GM23338 (cell line): ENCODE measurements at regions not wholly inside any gene's neighbourhood (a gene's known extent, or its start where the extent isn't known, plus 50 kb on each side); places are given as distances from the start of the nearest gene placed in this dataset.

Source experiments
- ATAC-seq: fragments of 200-7000 bp; cut with Tn5 transposase; 3 replicates; pipeline ENCODE4 v1.9.1; 2020
- DNase-seq: peaks from one replicate; pipeline ENCODE4 v3.0.0-alpha.2; 2015; ENCODE audit warnings: low spot score
- H2AFZ ChIP-seq: fragments of 200-600 bp; sonication (generic); 2 replicates; pipeline ENCODE4 v1.8.0; 2016; ENCODE audit warnings: antibody characterized with exemption, mild to moderate bottlenecking, moderate library complexity
- H3F3A ChIP-seq: fragments of 200-600 bp; sonication (generic); replicated peaks from 2 replicates; pipeline ENCODE4 v1.8.0; 2017; ENCODE audit warnings: antibody characterized with exemption, mixed run types, low read depth
- H3K27ac ChIP-seq: fragments of 200-600 bp; sonication (generic); 2 replicates; pipeline ENCODE4 v1.6.1; 2016; ENCODE audit warnings: low read depth
- H3K27me3 ChIP-seq: fragments of 200-600 bp; sonication (generic); 2 replicates; pipeline ENCODE4 v1.8.0; 2016; ENCODE audit warnings: mild to moderate bottlenecking, mixed run types, moderate library complexity; ENCODE audit not compliant: insufficient read depth
- H3K36me3 ChIP-seq: fragments of 200-600 bp; sonication (generic); 2 replicates; pipeline ENCODE4 v1.8.0; 2016; ENCODE audit warnings: mild to moderate bottlenecking; ENCODE audit not compliant: insufficient read depth
- H3K4me1 ChIP-seq: fragments of 200-600 bp; sonication (generic); 2 replicates; pipeline ENCODE4 v1.8.0; 2016; ENCODE audit warnings: mild to moderate bottlenecking, moderate library complexity; ENCODE audit not compliant: insufficient read depth
- H3K4me2 ChIP-seq: fragments of 200-600 bp; sonication (generic); 2 replicates; pipeline ENCODE4 v1.7.1; 2017; ENCODE audit warnings: mixed run types
- H3K4me3 ChIP-seq: fragments of 200-600 bp; sonication (generic); 2 replicates; pipeline ENCODE4 v1.6.1; 2016; ENCODE audit warnings: mixed run types
- H3K79me2 ChIP-seq: fragments of 200-600 bp; sonication (generic); replicated peaks from 2 replicates; pipeline ENCODE4 v1.8.0; 2017; ENCODE audit warnings: mild to moderate bottlenecking; ENCODE audit not compliant: insufficient read depth
- H3K9me2 ChIP-seq: fragments of 200-600 bp; sonication (generic); 2 replicates; pipeline ENCODE4 v1.8.0; 2017; ENCODE audit not compliant: insufficient read depth
- H4K20me1 ChIP-seq: fragments of 200-600 bp; sonication (generic); replicated peaks from 2 replicates; pipeline ENCODE4 v1.8.0; 2017; ENCODE audit warnings: mild to moderate bottlenecking; ENCODE audit not compliant: insufficient read depth
- H3K27ac Mint-ChIP-seq: 2 replicates; pipeline ENCODE4 v1.8.0; 2020; ENCODE audit warnings: inconsistent platforms, mild to moderate bottlenecking, moderate library complexity, mixed read lengths
- H3K27me3 Mint-ChIP-seq: 3 replicates; pipeline ENCODE4 v1.8.0; 2022; ENCODE audit warnings: low read depth, mild to moderate bottlenecking, moderate library complexity, mixed read lengths, inconsistent platforms; ENCODE audit not compliant: insufficient read depth, poor library complexity
- H3K36me3 Mint-ChIP-seq: 3 replicates; pipeline ENCODE4 v1.8.0; 2021; ENCODE audit warnings: low read depth, mild to moderate bottlenecking, inconsistent platforms, moderate library complexity, mixed read lengths
- H3K4me1 Mint-ChIP-seq: 3 replicates; pipeline ENCODE4 v1.8.0; 2020; ENCODE audit warnings: mild to moderate bottlenecking, inconsistent platforms, mixed read lengths
- H3K4me3 Mint-ChIP-seq: 3 replicates; pipeline ENCODE4 v1.8.0; 2021; ENCODE audit warnings: moderate library complexity, mild to moderate bottlenecking, inconsistent platforms, mixed read lengths
- H3K9me3 Mint-ChIP-seq: 3 replicates; pipeline ENCODE4 v1.8.0; 2020; ENCODE audit warnings: moderate library complexity, mild to moderate bottlenecking, inconsistent platforms, mixed read lengths
- CREB1 ChIP-seq: fragments of 250-450 bp; sonication (Bioruptor Pico); IDR thresholded peaks from 2 replicates; pipeline ENCODE4 v1.5.0; 2020; ENCODE audit warnings: low read depth, mild to moderate bottlenecking, moderate library complexity
- CTCF ChIP-seq, 2 experiments: fragments of 200-600 bp in 1 of 2; sonication (generic) in 1 of 2; conservative IDR thresholded peaks; 2 replicates each; pipeline versions ENCODE4 v1.5.1 to v1.6.1; 2016 to 2017; ENCODE audit warnings: antibody characterized with exemption in 2 of 2, low read depth in 2 of 2, mild to moderate bottlenecking in 2 of 2, moderate library complexity in 1 of 2
- ETS1 ChIP-seq: IDR thresholded peaks from 2 replicates; pipeline ENCODE4 v1.6.1; 2016; ENCODE audit warnings: antibody characterized with exemption
- EZH2 ChIP-seq: fragments of 200-600 bp; sonication (generic); IDR thresholded peaks from one replicate; pipeline ENCODE4 v1.8.0; 2017; ENCODE audit warnings: antibody characterized with exemption, mild to moderate bottlenecking, low read depth; ENCODE audit not compliant: unreplicated experiment
- EZH2phosphoT487 ChIP-seq: fragments of 200-600 bp; sonication (generic); IDR thresholded peaks from one replicate; pipeline ENCODE4 v1.8.1; 2018; ENCODE audit warnings: antibody characterized with exemption; ENCODE audit not compliant: unreplicated experiment
- JUNB ChIP-seq: IDR thresholded peaks from one replicate; pipeline ENCODE4 v1.6.1; 2016; ENCODE audit warnings: antibody characterized with exemption; ENCODE audit not compliant: unreplicated experiment
- NANOG ChIP-seq: IDR thresholded peaks from 2 replicates; pipeline ENCODE4 v1.6.1; 2016; ENCODE audit warnings: antibody characterized with exemption, borderline replicate concordance
- POLR2AphosphoS5 ChIP-seq: IDR thresholded peaks from 2 replicates; pipeline ENCODE4 v1.6.1; 2016; ENCODE audit warnings: antibody characterized with exemption, low read depth
- REST ChIP-seq: IDR thresholded peaks from one replicate; pipeline ENCODE4 v1.6.1; 2018; ENCODE audit warnings: antibody characterized with exemption; ENCODE audit not compliant: unreplicated experiment
- STAT1 ChIP-seq: IDR thresholded peaks from one replicate; pipeline ENCODE4 v1.6.1; 2016; ENCODE audit warnings: antibody characterized with exemption; ENCODE audit not compliant: unreplicated experiment
- ZNF462 ChIP-seq: fragments of 250-450 bp; sonication (Bioruptor Pico); IDR thresholded peaks from 2 replicates; pipeline ENCODE4 v1.5.0; 2020; ENCODE audit warnings: mild to moderate bottlenecking, moderate library complexity

GRCh38 chr7:17440831-17441230 lies 142.4 kb downstream of the AHR start (continued):
- no peak for TF ChIP-seq NANOG
- TF ChIP-seq ETS1: no peak
- TF ChIP-seq CREB1 (CRISPR knock-in tag): no peak
- TF ChIP-seq STAT1: no peak
- no peak for TF ChIP-seq EZH2
- TF ChIP-seq EZH2phosphoT487: no peak

GRCh38 chr7:17441557-17441956 lies 143.1 kb downstream of the AHR start:
- Histone ChIP-seq H3K9me2 (peaks cover 10% of the 10 kb centered on the region), H2AFZ (no peak overlapping the region), H3K27me3 (no peaks in the 10 kb centered on the region), H3F3A (no peaks in the 10 kb centered on the region), H3K79me2 (no peaks in the 10 kb centered on the region), H3K4me2 (no peak overlapping the region), H3K36me3 (no peaks in the 10 kb centered on the region), H3K4me3 (no peak overlapping the region), H3K4me1 (no peaks in the 10 kb centered on the region), H4K20me1 (no peaks in the 10 kb centered on the region), H3K27ac (no peak overlapping the region)
- DNase-seq: no peak
- Mint-ChIP-seq H3K27me3 (peaks cover 9% of the 10 kb centered on the region), H3K27ac (no peak overlapping the region), H3K36me3 (peaks cover 36% of the 10 kb centered on the region), H3K9me3 (peaks cover 35% of the 10 kb centered on the region), H3K4me1 (peaks cover 24% of the 10 kb centered on the region), H3K4me3 (no peak overlapping the region)
- ATAC-seq: no peak
- TF ChIP-seq REST (no peak), EZH2 (no peak), NANOG (no peak), EZH2phosphoT487 (no peak), POLR2AphosphoS5 (no peak), ETS1 (no peak), JUNB (no peak), CTCF (conservative IDR thresholded peaks at IDR 0.05; ENCODE audit: low read depth in 2 of 2) (no peak), ZNF462 (CRISPR knock-in tag) (no peak), STAT1 (no peak), CREB1 (CRISPR knock-in tag) (no peak)
